Hematopoietic multipotent progenitor cell treated with erythropoietin and hydrocortisone succinate and interleukin-3 and kit ligand, for 6 days (in vitro differentiated cells): ENCODE measurements at regions not wholly inside any gene's neighbourhood (a gene's known extent, or its start where the extent isn't known, plus 50 kb on each side); places are given as distances from the start of the nearest gene placed in this dataset.
"Not testable (repeated sequence)": the region's sequence is repeated elsewhere in the genome, so short reads cannot be mapped to it uniquely, and the experiment has no call there.

Experiments
- DNase-seq: peaks from one replicate; pipeline ENCODE4 v3.0.0-alpha.2; 2015

DNA sequence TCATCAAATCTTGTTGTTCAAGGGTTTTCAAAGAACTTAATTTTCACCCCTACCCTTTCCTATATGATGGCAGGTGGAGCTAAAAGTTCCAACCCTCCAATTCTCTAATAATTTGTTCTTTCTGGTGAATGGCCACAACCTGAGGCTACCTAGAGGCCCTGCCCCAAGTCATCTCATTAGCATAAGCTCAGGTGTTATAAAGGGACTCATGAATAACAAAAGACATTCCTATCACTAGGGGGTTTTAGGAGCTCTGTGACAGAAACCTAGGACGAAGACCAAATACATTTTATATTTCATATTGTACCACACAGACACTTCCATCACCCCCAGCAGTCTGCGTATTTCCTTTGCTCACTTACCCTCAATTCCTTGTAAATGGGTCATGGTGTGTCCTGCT, 483.6 kb upstream of the EPHA6 start:
- no peak for DNase-seq

DNA sequence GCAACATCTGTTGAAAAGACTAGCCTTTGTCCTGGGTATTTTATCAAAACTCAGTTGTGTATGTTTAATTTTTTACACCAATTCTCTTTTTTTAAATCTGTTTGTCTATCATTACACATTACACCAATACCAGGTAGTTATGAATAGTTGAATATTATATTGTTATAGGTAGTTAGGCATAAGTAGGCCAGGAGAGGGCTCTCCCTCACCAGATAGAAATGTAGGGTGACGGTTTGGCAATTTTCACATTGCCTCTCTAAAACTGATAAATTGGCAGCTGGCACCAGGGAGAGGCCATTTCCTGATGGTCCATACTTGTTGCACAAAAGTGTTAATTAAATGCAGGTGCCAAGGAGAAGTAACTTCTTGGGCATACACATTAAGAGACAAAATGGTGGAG, 483.1 kb upstream of the EPHA6 start:
- no peak for DNase-seq

DNA sequence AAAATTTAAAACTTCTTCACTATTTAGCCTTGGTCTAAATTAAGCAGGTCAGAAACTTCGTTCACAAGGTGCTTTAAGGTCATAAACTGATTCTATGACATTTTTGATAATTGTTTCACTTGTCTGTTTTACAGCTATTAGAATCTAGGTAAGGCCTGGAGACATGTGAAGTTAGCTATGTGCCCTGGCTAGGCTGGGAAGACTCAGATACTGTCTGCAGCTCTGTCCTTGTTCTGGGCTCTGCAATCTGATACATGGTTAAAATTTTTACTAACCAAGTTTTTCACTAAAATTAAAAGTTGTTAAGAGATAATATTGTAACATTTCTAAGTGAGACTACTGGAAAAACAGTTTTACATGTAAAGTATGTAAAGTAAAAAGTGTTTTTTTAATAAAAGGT, 479.6 kb upstream of the EPHA6 start:
- DNase-seq: no peak

DNA sequence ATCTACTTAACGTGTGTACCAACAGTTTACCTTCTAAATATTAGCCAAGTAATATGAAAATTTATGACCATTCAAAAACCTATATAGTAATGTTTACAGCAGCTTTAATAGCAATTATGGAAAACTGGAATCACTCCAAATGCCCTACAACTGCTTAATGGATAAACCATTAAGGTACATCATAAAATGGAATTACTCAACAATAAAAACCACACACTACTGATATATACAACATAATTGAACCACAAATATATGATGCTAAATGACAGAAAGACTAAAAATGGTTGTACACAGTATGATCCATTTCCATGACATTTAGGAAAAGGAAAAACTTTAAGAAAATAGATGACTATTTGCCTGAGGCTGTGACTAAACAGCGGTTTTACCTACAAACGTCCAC, 467.1 kb upstream of the EPHA6 start:
- DNase-seq: no peak

DNA sequence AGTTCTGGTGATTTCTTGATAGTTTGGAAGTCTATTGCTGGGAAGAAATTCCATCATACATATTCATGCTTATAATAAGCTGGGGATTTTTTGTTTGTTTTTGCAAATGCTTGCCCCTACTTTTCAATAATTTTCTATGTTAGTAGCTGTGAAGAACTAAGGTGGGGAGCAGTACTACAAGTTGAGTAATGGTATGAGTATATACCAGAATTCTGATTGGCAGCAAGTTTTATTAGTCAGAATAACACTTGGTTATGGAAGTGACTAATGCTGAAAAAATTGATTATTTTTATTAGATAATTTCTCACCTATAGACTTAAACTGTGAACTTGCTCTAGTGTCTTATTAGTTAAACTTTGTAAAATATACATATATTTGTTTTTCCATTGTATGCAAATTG, 462.8 kb upstream of the EPHA6 start:
- DNase-seq: not testable (repeated sequence)

DNA sequence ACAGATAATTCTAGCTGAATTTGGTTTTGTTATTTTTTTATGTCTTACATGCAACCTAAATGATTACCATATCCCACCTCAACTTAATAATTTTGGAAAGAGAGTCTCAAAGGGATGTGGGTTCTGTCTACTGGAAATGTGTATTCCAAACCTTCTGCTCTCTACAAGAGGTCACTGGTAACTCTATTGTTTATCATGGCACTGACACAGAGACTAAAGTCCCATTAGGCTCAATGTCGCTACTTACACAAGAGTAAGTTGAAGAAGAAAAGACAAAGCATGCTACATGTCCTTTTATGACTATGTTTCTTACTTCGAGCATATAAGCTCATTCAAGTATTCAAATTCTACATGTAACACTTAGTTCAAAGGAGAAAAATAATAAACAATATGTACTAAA, 460.3 kb upstream of the EPHA6 start:
- DNase-seq: no peak

DNA sequence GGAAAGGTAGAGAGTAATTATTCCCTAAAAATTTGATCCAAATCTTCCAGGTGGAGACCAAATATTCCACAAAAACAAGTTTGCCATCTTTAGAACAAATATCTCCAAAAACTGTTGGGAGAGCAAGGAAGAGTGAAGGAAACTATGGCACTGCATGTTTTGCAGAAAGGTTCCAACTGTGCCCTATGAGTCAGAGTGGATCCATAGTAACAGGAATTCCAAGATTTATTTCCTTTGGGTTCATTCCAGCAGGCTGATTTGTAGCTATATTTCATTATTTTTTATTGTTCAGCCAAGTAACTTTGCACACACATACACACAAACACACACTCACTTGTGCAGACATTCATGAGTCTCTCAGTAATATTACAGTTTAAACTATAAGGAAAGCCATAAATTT, 459.7 kb upstream of the EPHA6 start:
- DNase-seq: no peak

DNA sequence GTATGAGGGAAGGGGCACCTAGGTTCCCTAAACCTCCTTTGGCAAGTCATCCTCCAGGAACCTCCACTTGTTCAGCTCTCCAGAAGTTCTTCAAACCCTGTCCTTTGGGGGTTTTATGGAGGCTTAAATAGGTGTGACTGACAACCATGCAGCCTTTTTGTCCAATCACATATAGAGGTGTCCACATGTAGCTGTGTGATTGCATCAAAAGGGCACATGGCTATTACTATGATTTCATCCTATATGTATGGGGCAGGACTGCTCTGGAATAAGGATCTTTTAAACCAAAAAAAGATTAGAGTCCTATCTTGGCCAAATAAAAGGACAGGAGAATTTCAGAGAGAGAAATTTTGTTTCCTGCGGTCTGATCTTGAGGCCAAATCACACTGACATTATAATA, 453.2 kb upstream of the EPHA6 start:
- no peak for DNase-seq

DNA sequence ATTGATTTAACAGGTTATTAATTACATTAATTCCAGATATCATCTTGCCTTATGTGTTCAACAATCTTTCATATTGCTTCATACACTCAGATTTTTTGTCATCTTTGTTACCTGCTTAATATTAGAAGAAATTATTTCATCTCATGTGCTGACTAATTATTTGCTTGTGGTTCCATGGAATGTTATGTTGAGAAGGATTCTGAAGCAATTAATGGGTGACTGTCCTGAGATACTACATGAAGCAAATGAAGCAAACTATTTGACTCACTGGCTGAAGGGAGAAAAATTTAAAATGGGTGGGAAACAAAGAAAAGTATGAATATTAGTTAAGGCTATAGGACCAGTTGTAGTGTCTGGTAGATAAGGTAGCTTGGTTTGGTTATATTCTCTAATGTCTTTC, 443.8 kb upstream of the EPHA6 start:
- no peak for DNase-seq

DNA sequence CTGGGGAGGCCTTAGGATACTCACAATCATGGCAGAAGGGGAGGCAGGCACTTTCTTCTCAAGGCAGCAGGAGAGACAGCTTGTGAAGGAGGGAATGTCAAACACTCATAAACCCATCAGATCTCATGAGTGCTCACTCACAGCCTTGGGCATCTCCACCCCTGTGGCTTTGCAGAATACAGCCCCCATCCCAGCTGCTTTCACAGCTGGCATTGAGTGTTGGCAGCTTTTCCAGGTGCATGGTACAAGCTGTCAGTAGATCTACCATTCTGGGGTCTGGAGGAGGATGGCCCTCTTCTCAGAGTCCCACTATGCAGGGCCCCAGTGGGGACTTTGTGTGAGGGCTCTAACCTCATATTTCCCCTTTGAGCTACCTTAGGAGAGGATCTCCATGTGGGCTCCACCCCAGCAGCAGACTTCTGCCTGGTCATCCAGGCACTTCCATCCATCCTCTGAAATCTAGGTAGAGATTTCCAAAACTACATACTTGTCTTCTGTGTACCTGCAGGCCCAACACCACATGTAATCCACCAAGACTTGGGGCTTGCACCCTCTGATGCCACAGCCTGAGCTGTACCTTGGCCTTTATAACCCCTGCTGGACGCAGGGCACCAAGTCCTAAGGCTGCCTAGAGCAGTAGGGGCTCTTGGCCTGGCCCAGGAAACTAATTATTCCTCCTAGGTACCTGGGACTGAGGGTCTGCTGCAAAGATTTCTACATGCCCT, 404.2 kb upstream of the EPHA6 start:
- DNase-seq: no peak

DNA sequence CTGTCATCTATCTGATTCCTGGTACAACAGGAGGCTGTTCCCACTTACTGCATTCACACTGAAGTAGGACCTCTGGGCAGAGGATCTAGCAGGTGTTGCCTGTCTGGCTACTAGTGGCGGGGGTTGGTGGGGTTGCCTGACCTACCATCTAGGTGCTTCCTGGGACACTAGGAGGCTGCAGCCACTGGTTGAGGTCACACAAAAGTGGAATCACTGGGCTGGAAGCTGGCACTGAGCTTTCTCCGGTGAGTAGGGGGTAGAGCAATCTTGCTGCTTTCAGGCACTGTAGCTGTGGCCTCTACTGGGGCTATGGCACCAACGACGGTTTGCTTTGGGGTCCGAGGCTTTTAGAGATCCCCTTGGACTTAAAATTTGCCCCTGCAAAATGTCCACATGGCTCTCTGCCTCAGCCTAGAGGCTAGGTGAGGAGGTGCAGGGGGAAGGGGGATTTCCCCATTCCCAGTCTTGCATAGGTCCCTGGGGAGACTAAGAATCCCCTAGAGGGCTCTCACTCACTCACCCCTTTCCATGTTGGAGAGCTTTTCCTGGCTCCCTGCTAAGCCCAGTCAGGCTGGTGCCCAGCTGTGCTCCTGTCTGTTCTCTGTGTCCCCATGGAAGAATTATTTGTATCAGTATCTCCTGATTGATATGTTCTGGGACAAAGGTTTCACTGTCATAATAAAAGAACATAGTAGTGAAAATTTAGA, 397.7 kb upstream of the EPHA6 start:
- DNase-seq: no peak

DNA sequence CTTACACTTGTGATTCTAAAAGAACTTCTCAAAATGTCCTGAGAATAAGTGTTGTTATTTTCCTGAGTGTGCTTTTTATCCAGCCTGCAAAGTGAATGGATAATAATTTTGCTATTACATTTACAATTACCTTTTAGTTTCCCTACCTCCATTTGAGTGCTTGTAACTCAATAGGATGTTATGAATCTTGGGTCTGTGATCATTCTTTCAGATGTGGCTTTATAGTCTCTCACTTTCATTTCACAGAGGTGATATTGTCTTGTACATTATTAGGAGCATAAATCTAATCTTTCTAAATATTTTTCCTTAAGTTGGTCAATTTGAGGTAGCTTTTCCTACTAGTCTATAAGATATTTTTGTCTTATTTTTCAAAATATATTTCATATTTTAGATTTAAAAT, 386.3 kb upstream of the EPHA6 start:
- DNase-seq: no peak

DNA sequence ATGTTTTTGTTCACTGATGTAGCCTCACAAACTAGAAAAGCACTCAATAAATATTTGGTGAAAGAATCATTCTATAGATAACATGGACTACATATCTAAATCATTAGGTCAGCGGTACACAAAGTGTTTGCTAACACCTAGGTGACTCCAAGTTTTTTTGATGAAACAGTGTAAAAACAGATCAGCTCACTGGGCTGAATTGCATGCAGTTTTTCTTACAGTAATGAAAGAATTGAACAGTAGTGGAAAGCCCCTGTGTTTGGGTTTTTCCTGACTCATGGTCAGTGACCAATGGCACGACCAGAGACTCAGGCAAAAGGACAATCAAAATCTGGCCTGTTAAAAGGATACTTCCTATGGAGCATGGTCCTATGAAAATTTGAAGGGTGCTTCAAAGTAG, 384.3 kb upstream of the EPHA6 start:
- DNase-seq: no peak

DNA sequence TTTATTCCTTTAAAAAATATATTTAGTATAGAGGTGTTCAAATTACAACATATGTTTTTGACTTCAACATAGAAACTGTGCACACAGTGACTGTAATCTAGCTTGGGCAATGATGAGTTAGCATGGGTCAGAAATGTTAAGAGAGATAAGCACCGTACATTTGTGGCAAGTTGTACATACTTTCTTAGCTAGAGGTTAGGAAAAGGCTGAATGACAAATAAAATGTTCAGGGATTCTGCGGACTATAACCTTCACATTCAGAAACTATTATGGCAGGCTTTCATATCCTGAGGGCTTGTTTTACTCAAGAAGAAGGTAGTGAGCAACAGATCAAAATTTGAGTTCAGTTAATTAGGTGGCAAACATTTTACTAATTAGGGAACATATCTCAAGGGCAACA, 379.7 kb upstream of the EPHA6 start:
- no peak for DNase-seq

DNA sequence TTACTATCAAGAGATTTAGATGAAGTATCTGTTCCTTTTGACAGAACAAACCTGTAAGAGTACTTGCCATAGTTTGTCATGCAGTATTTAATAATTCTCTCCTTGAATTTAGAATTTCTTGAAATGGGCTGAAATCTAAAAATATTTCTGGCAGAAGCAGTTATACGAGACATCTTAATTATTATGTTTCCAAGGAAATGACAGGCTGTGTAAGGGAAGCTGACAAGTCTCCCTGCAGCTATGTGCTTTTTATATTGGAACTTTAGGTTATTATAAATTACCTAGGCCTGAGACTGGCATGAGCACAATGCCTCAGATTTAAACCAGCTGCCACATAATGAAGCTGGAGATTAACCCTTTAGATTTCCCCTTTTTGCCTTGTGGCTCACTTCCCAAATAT, 365.0 kb upstream of the EPHA6 start:
- DNase-seq: no peak

DNA sequence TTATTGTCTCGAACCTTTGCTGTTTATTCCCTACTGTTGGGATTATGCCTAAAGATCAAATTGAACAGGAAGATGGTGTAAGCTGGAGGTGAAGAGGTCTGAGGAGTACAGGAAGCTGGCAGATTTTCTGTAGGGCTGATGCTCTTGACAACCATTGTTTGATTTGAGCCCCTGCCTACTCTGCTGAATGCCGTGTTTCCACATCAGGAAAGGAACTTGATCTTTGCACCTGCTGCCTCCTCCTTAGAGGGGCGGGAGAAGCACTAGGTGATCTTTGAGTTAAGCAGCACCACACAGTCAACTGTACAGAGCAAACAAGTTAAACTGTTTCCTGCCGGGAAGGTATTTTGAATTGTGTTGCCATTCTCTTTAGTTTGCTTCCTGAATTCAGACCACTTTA, 364.6 kb upstream of the EPHA6 start:
- no peak for DNase-seq

DNA sequence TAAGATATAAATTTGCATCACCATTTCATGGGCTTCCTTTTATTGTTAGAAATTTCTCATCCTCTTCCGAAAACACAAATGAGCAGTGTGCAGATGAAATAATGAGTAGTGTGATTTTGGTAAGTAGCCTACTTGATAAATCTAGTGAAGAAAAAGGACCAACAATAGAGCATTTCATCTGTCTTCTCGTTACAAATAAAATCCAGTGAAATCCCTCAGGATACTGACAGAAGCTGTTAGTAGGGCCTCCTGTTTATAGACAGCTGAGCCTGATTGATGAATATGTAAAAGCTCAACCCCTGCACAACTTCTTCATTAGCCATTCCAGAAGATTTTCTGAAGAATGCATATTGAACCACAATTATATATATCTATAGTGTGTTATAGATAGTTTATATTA, 363.7 kb upstream of the EPHA6 start:
- no peak for DNase-seq

DNA sequence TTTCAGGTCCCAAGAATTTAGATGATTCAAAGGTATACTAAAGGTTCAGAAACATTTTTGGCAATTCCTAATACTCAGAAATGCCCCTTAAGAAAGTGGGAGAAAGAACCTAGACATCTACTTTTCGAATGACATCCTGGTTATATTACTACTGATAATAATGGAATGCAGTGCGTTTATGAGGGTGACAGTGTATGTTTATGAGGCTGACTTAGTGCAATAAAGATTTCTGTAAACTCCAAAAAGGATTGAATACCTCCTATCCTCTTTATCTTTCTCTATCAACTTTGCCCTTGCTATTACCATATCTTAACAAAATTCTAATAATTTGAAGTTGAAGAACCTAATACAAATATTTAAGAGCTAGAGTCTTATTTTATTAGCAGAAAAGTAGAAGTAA, 348.9 kb upstream of the EPHA6 start:
- no peak for DNase-seq

DNA sequence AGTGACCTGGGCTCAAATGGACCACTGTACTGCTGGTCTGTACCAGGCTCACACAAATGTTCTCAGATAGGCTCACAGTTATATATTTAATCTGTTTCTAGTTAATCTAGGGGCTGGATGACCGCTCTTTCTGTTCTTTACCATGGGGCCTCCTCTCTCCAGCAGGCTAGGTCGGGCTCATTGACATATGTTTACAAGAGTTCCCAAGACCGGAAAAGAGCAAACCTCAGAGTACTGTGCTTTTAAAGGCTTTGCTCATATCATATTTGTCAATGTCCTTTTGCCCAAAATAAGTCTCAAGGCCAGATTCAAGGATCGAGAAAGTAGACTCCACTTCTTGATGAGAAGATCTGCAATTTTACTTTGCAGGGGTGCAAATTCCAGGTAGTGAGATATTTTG, 348.0 kb upstream of the EPHA6 start:
- DNase-seq: no peak

DNA sequence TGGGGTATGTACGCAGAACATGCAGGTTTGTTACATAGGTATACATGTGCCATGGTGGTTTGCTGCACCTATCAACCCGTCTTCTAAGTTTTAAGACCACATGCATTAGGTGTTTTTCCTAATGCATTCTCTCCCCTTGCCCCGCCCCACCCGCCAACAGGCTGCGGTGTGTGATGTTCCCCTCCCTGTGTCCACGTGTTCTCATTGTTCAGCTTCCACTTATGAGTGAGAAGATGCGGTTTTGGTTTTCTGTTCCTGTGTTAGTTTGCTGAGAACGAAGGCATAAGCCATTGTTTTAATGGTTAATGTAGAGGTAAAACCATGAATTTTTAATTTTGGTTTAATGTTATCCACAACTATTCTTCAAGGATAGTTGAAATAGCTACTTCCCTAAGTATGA, 346.8 kb upstream of the EPHA6 start:
- DNase-seq: no peak

DNA sequence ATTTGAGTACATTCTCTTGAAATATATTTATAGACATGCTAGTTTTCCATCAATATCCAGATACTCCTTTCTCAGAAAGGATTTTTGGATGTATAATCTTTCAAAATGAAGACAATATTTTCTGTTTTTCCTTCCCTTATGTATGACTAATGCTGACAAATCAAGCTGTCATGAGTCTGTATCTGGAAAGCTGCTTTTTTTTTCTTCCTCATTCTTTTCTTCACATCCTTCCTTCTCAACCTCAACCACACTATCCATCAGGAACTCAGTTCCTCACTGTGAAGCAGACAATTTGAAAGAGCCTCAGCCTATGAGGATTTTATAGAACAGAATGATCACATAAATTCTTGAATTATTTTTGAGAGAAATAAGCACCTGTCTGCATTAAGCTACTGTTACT, 335.9 kb upstream of the EPHA6 start:
- no peak for DNase-seq

DNA sequence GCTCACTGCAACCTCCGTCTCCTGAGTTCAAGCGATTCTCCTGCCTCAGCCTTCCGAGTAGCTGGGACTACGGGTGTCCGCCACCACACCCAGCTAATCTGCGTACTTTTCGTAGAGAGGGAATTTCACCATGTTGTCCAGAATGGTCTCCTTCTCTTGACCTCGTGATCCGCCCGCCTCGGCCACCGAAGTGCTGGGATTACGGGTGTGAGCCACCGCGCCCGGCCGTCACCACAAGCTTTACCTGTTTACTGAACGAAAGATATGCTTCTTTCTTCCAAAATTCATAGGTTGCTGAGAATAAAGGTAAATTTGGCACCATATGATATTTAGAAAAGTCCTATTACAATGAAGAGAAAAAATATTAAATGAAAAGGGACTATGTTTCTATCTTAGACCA, 333.5 kb upstream of the EPHA6 start:
- DNase-seq: no peak

DNA sequence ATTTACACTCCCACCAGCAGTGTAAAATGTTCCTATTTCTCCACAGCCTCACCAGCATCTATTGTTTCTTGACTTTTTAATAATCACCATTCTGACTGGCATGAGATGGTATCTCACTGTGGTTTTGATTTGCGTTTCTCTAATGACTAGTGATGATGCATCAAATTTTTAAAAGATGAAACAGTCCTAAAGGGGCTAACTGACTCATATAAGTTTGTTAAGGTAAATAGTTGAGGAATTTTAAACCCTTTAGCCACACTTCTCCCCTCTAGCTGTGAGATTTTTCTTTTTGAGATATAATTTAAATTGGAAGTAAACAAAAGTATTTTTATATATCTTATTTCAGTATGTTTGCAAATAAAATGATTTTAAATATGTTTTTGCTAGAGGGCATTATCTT, 331.2 kb upstream of the EPHA6 start:
- DNase-seq: not testable (repeated sequence)

DNA sequence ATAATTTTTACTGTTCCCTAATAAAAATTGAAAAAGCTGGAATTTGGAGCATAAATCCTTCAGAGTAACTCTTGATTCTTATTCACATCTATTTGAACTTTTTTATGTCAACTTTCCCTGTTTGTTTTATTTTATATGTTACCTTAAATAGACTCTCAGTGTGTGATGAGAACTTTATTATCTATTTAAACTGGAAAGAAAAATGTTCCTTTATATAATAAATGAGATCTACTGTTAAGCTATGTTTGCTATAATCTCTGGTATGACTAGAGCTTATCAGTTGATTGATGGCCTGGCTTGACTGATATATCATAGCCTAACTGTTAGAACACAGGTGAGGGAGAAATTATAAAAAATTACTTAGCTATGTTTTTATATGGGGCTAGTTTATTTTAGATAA, 330.6 kb upstream of the EPHA6 start:
- no peak for DNase-seq

DNA sequence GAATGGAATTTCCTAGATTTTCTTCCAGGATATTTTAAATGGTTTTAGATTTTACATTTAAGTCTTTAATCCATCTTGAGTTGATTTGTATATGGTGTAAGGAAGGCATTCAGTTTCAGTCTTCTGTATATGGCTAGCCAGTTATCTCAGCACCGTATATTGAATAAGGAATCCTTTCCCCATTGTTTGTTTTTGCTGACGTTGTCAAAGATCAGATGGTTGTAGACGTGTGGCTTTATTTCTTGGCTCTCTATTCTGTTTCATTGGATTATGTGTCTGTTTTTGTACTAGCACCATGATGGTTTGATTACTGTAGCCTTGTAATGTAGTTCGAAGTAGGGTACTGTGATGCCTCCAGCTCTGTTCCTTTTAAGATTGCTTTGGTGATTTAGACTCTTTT, 325.7 kb upstream of the EPHA6 start:
- DNase-seq: no peak
